HG02642 (cell line): ENCODE measurements at regions not wholly inside any gene's neighbourhood (a gene's known extent, or its start where the extent isn't known, plus 50 kb on each side); places are given as distances from the start of the nearest gene placed in this dataset.
"Not testable (repeated sequence)": the region's sequence is repeated elsewhere in the genome, so short reads cannot be mapped to it uniquely, and the experiment has no call there.

Experiments used
- ATAC-seq: cut with Tn5 transposase; IDR thresholded peaks from one replicate; pipeline ENCODE4 v1.9.1; 2021; ENCODE audit warnings: mild to moderate bottlenecking; ENCODE audit not compliant: unreplicated experiment, poor library complexity

GRCh38 chr7:119943942-119944600 lies 328.9 kb upstream of the KCND2 start:
- ATAC-seq = no peak

GRCh38 chr7:119944601-119944972 lies 328.4 kb upstream of the KCND2 start:
- no peak for ATAC-seq

- no peak for ATAC-seq
Measured at GRCh38 chr7:119945822-119946221, 327.2 kb upstream of the KCND2 start.

- no peak for ATAC-seq
Measured at GRCh38 chr7:119949053-119949452, 323.9 kb upstream of the KCND2 start.

GRCh38 chr7:119950390-119951041 lies 322.5 kb upstream of the KCND2 start:
- not testable (repeated sequence) for ATAC-seq

- not testable (repeated sequence) for ATAC-seq
Measured at GRCh38 chr7:119951614-119952013, 321.4 kb upstream of the KCND2 start.

- no peak for ATAC-seq
Measured at GRCh38 chr7:119957335-119957734, 315.6 kb upstream of the KCND2 start.

- ATAC-seq = no peak
Measured at GRCh38 chr7:119959811-119960210, 313.2 kb upstream of the KCND2 start.

GRCh38 chr7:119963654-119964053 lies 309.3 kb upstream of the KCND2 start:
- ATAC-seq = no peak

GRCh38 chr7:119964065-119964464 lies 308.9 kb upstream of the KCND2 start:
- ATAC-seq = no peak

GRCh38 chr7:119964788-119965542 lies 308.0 kb upstream of the KCND2 start:
- no peak for ATAC-seq

- ATAC-seq = no peak
Measured at GRCh38 chr7:119967221-119967620, 305.8 kb upstream of the KCND2 start.

- not testable (repeated sequence) for ATAC-seq
Measured at GRCh38 chr7:119968411-119968810, 304.6 kb upstream of the KCND2 start.

GRCh38 chr7:119969054-119969453 lies 303.9 kb upstream of the KCND2 start:
- no peak for ATAC-seq

- no peak for ATAC-seq
Measured at GRCh38 chr7:119969763-119970162, 303.2 kb upstream of the KCND2 start.

- no peak for ATAC-seq
Measured at GRCh38 chr7:119974972-119975371, 298.0 kb upstream of the KCND2 start.

- ATAC-seq = no peak
Measured at GRCh38 chr7:119982884-119983283, 290.1 kb upstream of the KCND2 start.

GRCh38 chr7:119983468-119983867 lies 289.5 kb upstream of the KCND2 start:
- no peak for ATAC-seq

- ATAC-seq = no peak
Measured at GRCh38 chr7:119984247-119984646, 288.7 kb upstream of the KCND2 start.

GRCh38 chr7:119988401-119988800 lies 284.6 kb upstream of the KCND2 start:
- no peak for ATAC-seq

- ATAC-seq = no peak
Measured at GRCh38 chr7:119994928-119995327, 278.0 kb upstream of the KCND2 start.
